ENCODE measurements at regions not wholly inside any gene's neighbourhood (a gene's known extent, or its start where the extent isn't known, plus 50 kb on each side); places are given as distances from the start of the nearest gene placed in this dataset.

DNA sequence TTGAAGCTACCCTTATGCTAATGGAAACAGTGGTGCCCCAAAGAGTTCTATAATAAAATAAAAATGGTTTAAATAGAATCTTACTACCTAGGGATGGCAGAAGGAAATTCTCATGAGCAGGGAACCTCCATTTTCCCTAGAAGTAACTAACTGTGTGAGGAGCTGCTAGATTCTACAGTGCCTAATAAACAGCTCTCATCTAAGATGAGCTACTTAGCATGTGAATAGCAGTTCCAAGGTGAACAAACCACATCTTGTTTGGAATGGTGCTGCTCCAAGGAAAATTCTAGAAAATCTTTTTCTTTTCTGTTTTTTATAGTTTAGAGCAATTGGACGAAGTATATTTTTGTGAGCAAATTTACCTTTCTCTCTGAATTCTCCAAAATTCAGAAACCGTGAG, 1015.3 kb upstream of the NOVA1 start:
- Histone ChIP-seq H3K79me2 (ENCODE audit: control insufficient read depth, insufficient read depth, low read length) (no peaks in the 10 kb centered on the region), H3K27me3 (ENCODE audit: control insufficient read depth, extremely low read depth, insufficient read depth, low read length) (no peaks in the 10 kb centered on the region), H2AFZ (ENCODE audit: control insufficient read depth, low read length) (no peak overlapping the region), H3K4me3 (ENCODE audit: control insufficient read depth in 2 of 3, extremely low read depth in 1 of 3, insufficient read depth in 2 of 3, low read depth in 1 of 3, low read length in 3 of 3) (no peak overlapping the region), H3K9me1 (ENCODE audit: control insufficient read depth, extremely low read depth, insufficient read depth, low read length) (no peaks in the 10 kb centered on the region), H4K20me1 (ENCODE audit: control insufficient read depth, extremely low read depth, insufficient read depth, low read length) (no peaks in the 10 kb centered on the region), H3K9ac (ENCODE audit: control insufficient read depth, extremely low read depth, insufficient read depth, low read length) (no peak overlapping the region), H3K4me1 (ENCODE audit: control insufficient read depth, extremely low read depth, insufficient read depth, low read length) (no peaks in the 10 kb centered on the region), H3K36me3 (ENCODE audit: control insufficient read depth in 2 of 2, extremely low read depth in 1 of 2, insufficient read depth in 2 of 2, low read length in 2 of 2) (no peaks in the 10 kb centered on the region), H3K4me2 (ENCODE audit: control insufficient read depth, extremely low read depth, insufficient read depth, low read depth, low read length) (no peak overlapping the region), H3K27ac (ENCODE audit: control insufficient read depth, insufficient read depth, low read length) (no peak overlapping the region), H3K9me3 (ENCODE audit: control insufficient read depth, low read depth, low read length) (peaks cover 4% of the 10 kb centered on the region)
- DNase-seq (ENCODE audit: low read depth, low spot score) (no peak), FAIRE-seq (no peak)
- dilution Hi-C loops (cut with MboI; ENCODE audit: extremely low pct_ligation_motif_present, low sequenced_read_pairs), result no loop called here
- TF ChIP-seq, protein P1, sequence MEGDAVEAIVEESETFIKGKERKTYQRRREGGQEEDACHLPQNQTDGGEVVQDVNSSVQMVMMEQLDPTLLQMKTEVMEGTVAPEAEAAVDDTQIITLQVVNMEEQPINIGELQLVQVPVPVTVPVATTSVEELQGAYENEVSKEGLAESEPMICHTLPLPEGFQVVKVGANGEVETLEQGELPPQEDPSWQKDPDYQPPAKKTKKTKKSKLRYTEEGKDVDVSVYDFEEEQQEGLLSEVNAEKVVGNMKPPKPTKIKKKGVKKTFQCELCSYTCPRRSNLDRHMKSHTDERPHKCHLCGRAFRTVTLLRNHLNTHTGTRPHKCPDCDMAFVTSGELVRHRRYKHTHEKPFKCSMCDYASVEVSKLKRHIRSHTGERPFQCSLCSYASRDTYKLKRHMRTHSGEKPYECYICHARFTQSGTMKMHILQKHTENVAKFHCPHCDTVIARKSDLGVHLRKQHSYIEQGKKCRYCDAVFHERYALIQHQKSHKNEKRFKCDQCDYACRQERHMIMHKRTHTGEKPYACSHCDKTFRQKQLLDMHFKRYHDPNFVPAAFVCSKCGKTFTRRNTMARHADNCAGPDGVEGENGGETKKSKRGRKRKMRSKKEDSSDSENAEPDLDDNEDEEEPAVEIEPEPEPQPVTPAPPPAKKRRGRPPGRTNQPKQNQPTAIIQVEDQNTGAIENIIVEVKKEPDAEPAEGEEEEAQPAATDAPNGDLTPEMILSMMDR (optimal IDR thresholded peaks at IDR 0.05 in 1 of 3, IDR thresholded peaks at IDR 0.05 in 1 of 3, conservative IDR thresholded peaks at IDR 0.05 in 1 of 3; ENCODE audit: extremely low read depth in 1 of 3, insufficient read depth in 2 of 3, low read length in 3 of 3), result no peak
- no peak for TF ChIP-seq EZH2 (IDR thresholded peaks at IDR 0.05; ENCODE audit: low read length)

- H3K4me2 ChIP-seq (ENCODE audit: control insufficient read depth, extremely low read depth, insufficient read depth, low read depth, low read length), result no peak overlapping the region
- H3K9ac ChIP-seq (ENCODE audit: control insufficient read depth, extremely low read depth, insufficient read depth, low read length), result no peak overlapping the region
- H3K27ac ChIP-seq (ENCODE audit: control insufficient read depth, insufficient read depth, low read length), result no peak overlapping the region
- H4K20me1 ChIP-seq (ENCODE audit: control insufficient read depth, extremely low read depth, insufficient read depth, low read length), result no peaks in the 10 kb centered on the region
- H3K36me3 ChIP-seq (ENCODE audit: control insufficient read depth in 2 of 2, extremely low read depth in 1 of 2, insufficient read depth in 2 of 2, low read length in 2 of 2), result no peaks in the 10 kb centered on the region
- H2AFZ ChIP-seq (ENCODE audit: control insufficient read depth, low read length), result no peak overlapping the region
- dilution Hi-C loops (cut with MboI; ENCODE audit: extremely low pct_ligation_motif_present, low sequenced_read_pairs), result no loop called here
- no peaks in the 10 kb centered on the region for H3K27me3 ChIP-seq (ENCODE audit: control insufficient read depth, extremely low read depth, insufficient read depth, low read length)
- no peak overlapping the region for H3K4me3 ChIP-seq (ENCODE audit: control insufficient read depth in 2 of 3, extremely low read depth in 1 of 3, insufficient read depth in 2 of 3, low read depth in 1 of 3, low read length in 3 of 3)
- TF ChIP-seq, protein P1 (optimal IDR thresholded peaks at IDR 0.05 in 1 of 3, IDR thresholded peaks at IDR 0.05 in 1 of 3, conservative IDR thresholded peaks at IDR 0.05 in 1 of 3; ENCODE audit: extremely low read depth in 1 of 3, insufficient read depth in 2 of 3, low read length in 3 of 3), result no peak
- TF ChIP-seq EZH2 (IDR thresholded peaks at IDR 0.05; ENCODE audit: low read length), result no peak
- H3K9me3 ChIP-seq (ENCODE audit: control insufficient read depth, low read depth, low read length), result no peaks in the 10 kb centered on the region
- FAIRE-seq, result no peak
- H3K79me2 ChIP-seq (ENCODE audit: control insufficient read depth, insufficient read depth, low read length), result no peaks in the 10 kb centered on the region
- DNase-seq (ENCODE audit: low read depth, low spot score), result no peak
- H3K4me1 ChIP-seq (ENCODE audit: control insufficient read depth, extremely low read depth, insufficient read depth, low read length), result no peaks in the 10 kb centered on the region
- no peaks in the 10 kb centered on the region for H3K9me1 ChIP-seq (ENCODE audit: control insufficient read depth, extremely low read depth, insufficient read depth, low read length)
Measured at GRCh38 chr14:27623782-27624181, 1025.9 kb upstream of the NOVA1 start.

Data from keratinocyte (primary cell).